NB4 (cell line): ENCODE measurements at regions not wholly inside any gene's neighbourhood (a gene's known extent, or its start where the extent isn't known, plus 50 kb on each side); places are given as distances from the start of the nearest gene placed in this dataset.

ENCODE experiments used
- TF ChIP-seq, protein P1 (sequence below): IDR thresholded peaks from one replicate; pipeline ENCODE4 v1.5.1; 2012; ENCODE audit warnings: low read depth, low read length
- TF ChIP-seq, protein P2 (sequence below): IDR thresholded peaks from 2 replicates; pipeline ENCODE4 v1.6.1; 2011; ENCODE audit warnings: low read depth, low read length

DNA sequence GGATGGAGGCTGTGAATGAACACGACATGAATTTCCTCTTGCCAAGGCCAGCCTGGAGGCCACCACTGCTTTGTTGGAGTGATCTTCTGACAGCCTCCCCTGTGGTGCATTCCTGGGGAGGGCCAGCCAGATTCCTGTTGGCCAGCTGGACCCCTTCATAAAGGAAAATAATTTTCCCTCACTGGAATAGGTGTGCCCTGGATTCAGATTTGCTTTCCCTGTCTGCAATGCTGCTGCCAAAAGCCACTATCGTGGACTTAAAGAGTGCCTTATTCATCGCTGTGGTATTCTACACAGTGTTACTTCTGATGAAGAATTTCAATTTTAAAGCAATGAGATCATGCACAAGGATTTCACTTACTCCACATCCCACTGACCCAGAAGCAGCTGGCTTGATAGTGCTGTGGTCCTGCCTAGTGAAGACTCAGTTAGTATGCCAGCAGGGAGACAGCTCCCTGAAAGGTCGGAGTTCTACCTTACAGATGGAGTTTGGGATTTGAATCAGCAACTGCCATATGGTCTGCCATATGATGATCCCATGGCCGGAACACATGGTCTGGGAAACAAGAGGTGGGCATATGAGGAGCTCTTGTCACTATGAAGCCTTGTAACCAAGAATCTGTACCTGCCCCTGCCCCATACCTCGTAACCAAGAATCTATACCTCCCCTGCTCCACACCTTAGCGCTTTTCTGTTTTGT is 145.2 kb downstream of the KLF13 start:
- TF ChIP-seq, protein P1, sequence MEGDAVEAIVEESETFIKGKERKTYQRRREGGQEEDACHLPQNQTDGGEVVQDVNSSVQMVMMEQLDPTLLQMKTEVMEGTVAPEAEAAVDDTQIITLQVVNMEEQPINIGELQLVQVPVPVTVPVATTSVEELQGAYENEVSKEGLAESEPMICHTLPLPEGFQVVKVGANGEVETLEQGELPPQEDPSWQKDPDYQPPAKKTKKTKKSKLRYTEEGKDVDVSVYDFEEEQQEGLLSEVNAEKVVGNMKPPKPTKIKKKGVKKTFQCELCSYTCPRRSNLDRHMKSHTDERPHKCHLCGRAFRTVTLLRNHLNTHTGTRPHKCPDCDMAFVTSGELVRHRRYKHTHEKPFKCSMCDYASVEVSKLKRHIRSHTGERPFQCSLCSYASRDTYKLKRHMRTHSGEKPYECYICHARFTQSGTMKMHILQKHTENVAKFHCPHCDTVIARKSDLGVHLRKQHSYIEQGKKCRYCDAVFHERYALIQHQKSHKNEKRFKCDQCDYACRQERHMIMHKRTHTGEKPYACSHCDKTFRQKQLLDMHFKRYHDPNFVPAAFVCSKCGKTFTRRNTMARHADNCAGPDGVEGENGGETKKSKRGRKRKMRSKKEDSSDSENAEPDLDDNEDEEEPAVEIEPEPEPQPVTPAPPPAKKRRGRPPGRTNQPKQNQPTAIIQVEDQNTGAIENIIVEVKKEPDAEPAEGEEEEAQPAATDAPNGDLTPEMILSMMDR, result no peak
- TF ChIP-seq, protein P2, sequence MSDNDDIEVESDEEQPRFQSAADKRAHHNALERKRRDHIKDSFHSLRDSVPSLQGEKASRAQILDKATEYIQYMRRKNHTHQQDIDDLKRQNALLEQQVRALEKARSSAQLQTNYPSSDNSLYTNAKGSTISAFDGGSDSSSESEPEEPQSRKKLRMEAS, result no peak
